CD8-positive, alpha-beta memory T cell (primary cell): ENCODE measurements at regions not wholly inside any gene's neighbourhood (a gene's known extent, or its start where the extent isn't known, plus 50 kb on each side); places are given as distances from the start of the nearest gene placed in this dataset.

Experiments
- CTCF ChIA-PET: fragments of 350-600 bp; sonication (Branson Sonifier 250); formaldehyde crosslinking; loops from one replicate; lab custom pipeline; 2021; ENCODE audit warnings: antibody characterized with exemption; lab: Charles Lee
- POLR2A ChIA-PET: fragments of 350-600 bp; sonication (Branson Sonifier 250); formaldehyde crosslinking; loops from one replicate; lab custom pipeline; 2021; ENCODE audit warnings: antibody characterized with exemption; lab: Charles Lee
- DNase-seq, 5 donors: peaks; one replicate each; pipeline versions ENCODE4 v3.0.0 to v3.0.0-alpha.2; 2020 to 2022; ENCODE audit warnings: mixed read lengths in 1 of 5
- H3K27ac ChIP-seq: one replicate; pipeline ENCODE4 v1.7.0; 2013; ENCODE audit warnings: low read depth, mild to moderate bottlenecking, low read length, moderate library complexity
- H3K27me3 ChIP-seq: 2 replicates; pipeline ENCODE4 v1.7.0; 2013; ENCODE audit warnings: low read length, mild to moderate bottlenecking; ENCODE audit not compliant: insufficient read depth, poor library complexity, severe bottlenecking
- H3K36me3 ChIP-seq: 2 replicates; pipeline ENCODE4 v1.7.0; 2013; ENCODE audit warnings: mild to moderate bottlenecking, low read length, moderate library complexity; ENCODE audit not compliant: insufficient read depth
- H3K4me1 ChIP-seq: 2 replicates; pipeline ENCODE4 v1.7.0; 2013; ENCODE audit warnings: mild to moderate bottlenecking, low read length, moderate library complexity; ENCODE audit not compliant: insufficient read depth
- H3K4me3 ChIP-seq: 2 replicates; pipeline ENCODE4 v1.7.0; 2013; ENCODE audit warnings: mild to moderate bottlenecking, low read length
- H3K9me3 ChIP-seq: 2 replicates; pipeline ENCODE4 v1.7.0; 2013; ENCODE audit warnings: mild to moderate bottlenecking, low read length
- H3K27ac Mint-ChIP-seq, 8 donors: one replicate each; pipeline ENCODE4 v1.8.0; 2020 to 2021; ENCODE audit warnings: mixed read lengths in 8 of 8, mild to moderate bottlenecking in 6 of 8, inconsistent platforms in 3 of 8, moderate library complexity in 3 of 8
- H3K27me3 Mint-ChIP-seq, 2 donors: one replicate each; pipeline ENCODE4 v1.8.0; 2020 to 2021; ENCODE audit warnings: mixed read lengths in 2 of 2, mild to moderate bottlenecking in 1 of 2, moderate library complexity in 1 of 2
- H3K36me3 Mint-ChIP-seq, 3 donors: one replicate each; pipeline ENCODE4 v1.8.0; 2020 to 2021; ENCODE audit warnings: mixed read lengths in 3 of 3, inconsistent platforms in 1 of 3, mild to moderate bottlenecking in 1 of 3
- H3K4me1 Mint-ChIP-seq, 3 donors: one replicate each; pipeline ENCODE4 v1.8.0; 2020 to 2021; ENCODE audit warnings: mixed read lengths in 3 of 3, inconsistent platforms in 1 of 3, mild to moderate bottlenecking in 1 of 3
- H3K4me3 Mint-ChIP-seq, 7 donors: one replicate each; pipeline ENCODE4 v1.8.0; 2020 to 2021; ENCODE audit warnings: mixed read lengths in 7 of 7, mild to moderate bottlenecking in 6 of 7, moderate library complexity in 4 of 7, inconsistent platforms in 2 of 7
- H3K9me3 Mint-ChIP-seq, 5 donors: one replicate each; pipeline ENCODE4 v1.8.0; 2020 to 2022; ENCODE audit warnings: mixed read lengths in 5 of 5, mild to moderate bottlenecking in 3 of 5, moderate library complexity in 2 of 5, inconsistent platforms in 1 of 5

DNA sequence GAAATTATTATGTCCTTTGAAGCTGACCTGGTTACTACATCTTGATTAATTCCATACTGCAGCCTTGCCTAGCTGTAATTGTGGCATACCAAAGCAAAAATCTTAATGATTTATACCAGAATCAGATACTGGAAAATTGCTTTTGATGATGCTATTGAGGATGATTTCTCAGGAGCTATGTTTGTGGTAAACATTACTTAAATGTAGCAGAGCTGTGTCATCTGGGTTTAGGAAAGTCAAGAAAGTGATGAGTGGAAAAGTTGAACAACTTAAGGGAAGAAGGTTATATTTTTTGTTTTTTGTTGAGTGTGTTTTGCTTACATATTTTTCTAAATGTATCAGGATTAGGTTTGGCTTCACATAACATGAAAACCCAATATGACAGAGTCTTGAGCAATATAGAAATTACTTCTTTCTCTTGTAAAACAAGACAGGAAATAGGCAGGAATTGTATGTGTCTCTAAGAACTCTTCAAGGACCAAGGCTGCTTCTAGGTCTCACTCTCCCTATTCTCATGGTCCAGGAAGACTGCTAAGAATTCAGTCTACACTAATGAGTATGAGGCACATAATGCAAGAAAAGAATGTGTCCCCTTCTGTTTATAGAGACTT is 87.6 kb upstream of the MTPN start:
- no peak overlapping the region for H3K4me3 ChIP-seq
- CTCF ChIA-PET: interaction anchor here (1.6 kb wide), 1 partner anchor 51 kb away, joined by 3 read pairs; no protein-coding TSS in a partner anchor
- Mint-ChIP-seq H3K27me3 (no peaks in the 10 kb centered on the region), H3K27ac (peak overlapping the region in 1 of 8 donors; percentile 12), H3K4me3 (no peak overlapping the region), H3K9me3 (no peaks in the 10 kb centered on the region), H3K36me3 (peaks cover 0 to 14% (median 7%) of the 10 kb centered on the region in 3 donors), H3K4me1 (no peaks in the 10 kb centered on the region)
- POLR2A ChIA-PET: no interaction called here
- H3K36me3 ChIP-seq: no peaks in the 10 kb centered on the region
- H3K27me3 ChIP-seq: no peaks in the 10 kb centered on the region
- H3K27ac ChIP-seq: no peak overlapping the region
- DNase-seq: no peak
- H3K4me1 ChIP-seq: no peaks in the 10 kb centered on the region
- H3K9me3 ChIP-seq: no peaks in the 10 kb centered on the region

- Histone ChIP-seq H3K9me3 (no peaks in the 10 kb centered on the region), H3K27ac (no peak overlapping the region), H3K4me3 (no peak overlapping the region), H3K4me1 (no peaks in the 10 kb centered on the region), H3K27me3 (no peaks in the 10 kb centered on the region), H3K36me3 (no peaks in the 10 kb centered on the region)
- H3K27ac Mint-ChIP-seq: peak overlapping the region in 1 of 8 donors; percentile 12
- ChIA-PET POLR2A (no interaction called here), CTCF (no interaction called here)
- no peaks in the 10 kb centered on the region for H3K27me3 Mint-ChIP-seq
- no peak overlapping the region for H3K4me3 Mint-ChIP-seq
- H3K36me3 Mint-ChIP-seq: peaks cover 0 to 17% (median 8%) of the 10 kb centered on the region in 3 donors
- DNase-seq: no peak
- H3K9me3 Mint-ChIP-seq: no peaks in the 10 kb centered on the region
- no peaks in the 10 kb centered on the region for H3K4me1 Mint-ChIP-seq
These were observed 86.9 kb upstream of the MTPN start for GRCh38 chr7:136064081-136064480.

GRCh38 chr7:136063326-136063666 is 86.1 kb upstream of the MTPN start:
- Mint-ChIP-seq H3K4me1 (no peaks in the 10 kb centered on the region), H3K4me3 (no peak overlapping the region), H3K36me3 (peaks cover 4 to 22% (median 12%) of the 10 kb centered on the region in 3 donors), H3K27ac (no peak overlapping the region), H3K27me3 (no peaks in the 10 kb centered on the region), H3K9me3 (no peaks in the 10 kb centered on the region)
- Histone ChIP-seq H3K27ac (no peak overlapping the region), H3K9me3 (no peaks in the 10 kb centered on the region), H3K36me3 (no peaks in the 10 kb centered on the region), H3K27me3 (no peaks in the 10 kb centered on the region), H3K4me3 (no peak overlapping the region), H3K4me1 (no peaks in the 10 kb centered on the region)
- DNase-seq: no peak
- POLR2A ChIA-PET: no interaction called here
- CTCF ChIA-PET: no interaction called here

DNA sequence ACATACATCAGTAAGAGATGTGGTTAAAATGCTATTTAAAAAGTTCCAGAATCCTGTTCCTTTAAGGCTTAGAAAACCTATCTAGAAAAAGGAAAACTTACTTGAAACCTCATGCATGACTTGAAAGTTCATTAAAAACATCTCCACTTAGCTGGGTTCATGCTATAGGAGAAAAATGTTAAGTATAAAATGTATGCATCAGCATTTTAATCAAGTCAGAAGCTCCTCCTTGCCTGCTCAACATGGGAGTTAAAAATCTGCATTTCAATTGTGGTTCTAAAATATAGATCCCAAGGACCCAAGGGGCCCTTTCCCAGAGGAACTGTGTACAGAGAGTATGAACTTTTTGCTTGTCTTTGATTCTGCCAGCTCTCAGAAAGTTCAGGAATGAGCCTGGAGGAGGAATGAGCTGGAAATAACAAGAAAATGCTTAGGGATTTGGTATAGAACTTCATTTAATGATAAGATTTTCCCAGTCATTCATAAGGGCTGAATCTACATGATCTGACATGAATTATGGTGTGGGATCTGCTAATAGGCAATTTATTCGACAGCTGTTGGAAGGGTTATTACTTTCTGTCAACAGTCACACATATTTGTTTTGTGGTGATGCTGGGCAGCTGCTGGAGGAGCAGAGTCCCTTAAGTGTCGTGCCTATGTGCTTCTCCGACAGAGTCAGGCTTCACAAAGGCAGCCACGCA is 85.6 kb upstream of the MTPN start:
- POLR2A ChIA-PET: no interaction called here
- H3K4me1 Mint-ChIP-seq: no peaks in the 10 kb centered on the region
- Histone ChIP-seq H3K27me3 (no peaks in the 10 kb centered on the region), H3K36me3 (no peaks in the 10 kb centered on the region), H3K9me3 (no peaks in the 10 kb centered on the region), H3K4me1 (no peaks in the 10 kb centered on the region), H3K27ac (no peak overlapping the region), H3K4me3 (no peak overlapping the region)
- H3K27me3 Mint-ChIP-seq: no peaks in the 10 kb centered on the region
- no peak overlapping the region for H3K27ac Mint-ChIP-seq
- DNase-seq: no peak
- peaks cover 4 to 22% (median 12%) of the 10 kb centered on the region in 3 donors for H3K36me3 Mint-ChIP-seq
- CTCF ChIA-PET: no interaction called here
- no peaks in the 10 kb centered on the region for H3K9me3 Mint-ChIP-seq
- no peak overlapping the region for H3K4me3 Mint-ChIP-seq

GRCh38 chr7:136061433-136061832 is 84.3 kb upstream of the MTPN start:
- Histone ChIP-seq H3K27ac (no peak overlapping the region), H3K27me3 (no peaks in the 10 kb centered on the region), H3K9me3 (no peaks in the 10 kb centered on the region), H3K36me3 (no peaks in the 10 kb centered on the region), H3K4me3 (no peak overlapping the region), H3K4me1 (no peaks in the 10 kb centered on the region)
- H3K4me3 Mint-ChIP-seq: no peak overlapping the region
- ChIA-PET CTCF (no interaction called here), POLR2A (no interaction called here)
- H3K9me3 Mint-ChIP-seq: no peaks in the 10 kb centered on the region
- no peaks in the 10 kb centered on the region for H3K4me1 Mint-ChIP-seq
- H3K36me3 Mint-ChIP-seq: peaks cover 4 to 24% (median 12%) of the 10 kb centered on the region in 3 donors
- no peak for DNase-seq
- H3K27me3 Mint-ChIP-seq: no peaks in the 10 kb centered on the region
- peak overlapping the region in 1 of 8 donors; percentile 17 for H3K27ac Mint-ChIP-seq

DNA sequence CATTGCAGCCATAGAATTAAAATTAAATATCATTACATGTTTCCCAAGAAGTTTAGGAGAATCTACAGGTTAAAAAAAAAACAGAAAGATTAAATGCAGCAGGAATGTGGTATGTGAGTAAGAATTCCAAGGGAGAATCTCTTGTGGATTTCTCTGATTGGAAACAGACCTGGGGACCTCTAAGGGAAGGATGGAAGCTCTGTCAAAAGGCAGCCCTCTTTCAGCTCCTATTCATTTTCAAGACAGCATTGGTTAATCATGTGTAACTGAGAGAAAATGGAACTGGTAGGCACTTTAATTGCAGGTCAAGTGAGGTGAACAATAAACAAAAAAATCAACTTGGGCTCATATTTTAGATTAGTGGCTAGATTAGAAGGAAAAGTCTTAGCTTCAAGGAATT is 81.4 kb upstream of the MTPN start:
- no peak overlapping the region for H3K27ac Mint-ChIP-seq
- POLR2A ChIA-PET: no interaction called here

DNA sequence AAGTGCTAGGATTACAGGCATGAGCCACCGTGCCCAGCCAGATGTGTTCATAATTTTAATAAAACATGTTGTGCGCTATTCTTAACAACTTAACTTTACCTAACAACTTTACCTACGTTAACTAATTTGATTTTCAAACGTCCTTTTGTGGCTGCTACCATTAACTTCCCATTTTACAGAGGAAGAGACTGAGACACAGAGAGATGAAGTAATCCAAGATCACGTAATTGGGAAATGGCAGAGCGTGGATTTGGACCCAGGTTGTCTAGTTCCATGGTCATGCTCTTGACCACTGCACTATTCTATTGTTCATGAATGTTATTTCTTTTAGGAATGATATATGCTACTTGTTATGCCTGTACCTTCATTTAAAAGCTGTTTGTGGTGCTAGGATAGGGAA is 80.3 kb upstream of the MTPN start:
- Mint-ChIP-seq H3K4me1 (peaks cover 0 to under 1% (median 0%) of the 10 kb centered on the region in 3 donors), H3K27ac (no peak overlapping the region), H3K9me3 (no peaks in the 10 kb centered on the region), H3K27me3 (no peaks in the 10 kb centered on the region), H3K36me3 (peaks cover 4 to 19% (median 15%) of the 10 kb centered on the region in 3 donors), H3K4me3 (no peak overlapping the region)
- Histone ChIP-seq H3K27me3 (no peaks in the 10 kb centered on the region), H3K4me3 (no peak overlapping the region), H3K4me1 (no peaks in the 10 kb centered on the region), H3K9me3 (no peaks in the 10 kb centered on the region), H3K27ac (no peak overlapping the region), H3K36me3 (no peaks in the 10 kb centered on the region)
- ChIA-PET CTCF (no interaction called here), POLR2A (no interaction called here)
- no peak for DNase-seq

More for the DNA sequence above, 81.4 kb upstream of the MTPN start:
- Histone ChIP-seq H3K27ac (no peak overlapping the region), H3K27me3 (no peaks in the 10 kb centered on the region), H3K36me3 (no peaks in the 10 kb centered on the region), H3K4me3 (no peak overlapping the region), H3K4me1 (no peaks in the 10 kb centered on the region), H3K9me3 (no peaks in the 10 kb centered on the region)
- H3K27me3 Mint-ChIP-seq: no peaks in the 10 kb centered on the region
- H3K36me3 Mint-ChIP-seq: peaks cover 4 to 19% (median 15%) of the 10 kb centered on the region in 3 donors
- H3K4me3 Mint-ChIP-seq: no peak overlapping the region
- no peak for DNase-seq
- CTCF ChIA-PET: no interaction called here
- no peaks in the 10 kb centered on the region for H3K4me1 Mint-ChIP-seq
- H3K9me3 Mint-ChIP-seq: no peaks in the 10 kb centered on the region

GRCh38 chr7:136056651-136057231 is 79.6 kb upstream of the MTPN start:
- POLR2A ChIA-PET: no interaction called here
- peaks cover 0 to 2% (median 0%) of the 10 kb centered on the region in 3 donors for H3K4me1 Mint-ChIP-seq
- no peaks in the 10 kb centered on the region for H3K9me3 Mint-ChIP-seq
- CTCF ChIA-PET: no interaction called here
- Histone ChIP-seq H3K36me3 (no peaks in the 10 kb centered on the region), H3K4me3 (no peak overlapping the region), H3K4me1 (no peaks in the 10 kb centered on the region), H3K9me3 (no peaks in the 10 kb centered on the region), H3K27me3 (no peaks in the 10 kb centered on the region), H3K27ac (no peak overlapping the region)
- H3K27me3 Mint-ChIP-seq: no peaks in the 10 kb centered on the region
- DNase-seq: no peak
- H3K36me3 Mint-ChIP-seq: peaks cover 4 to 15% (median 15%) of the 10 kb centered on the region in 3 donors
- H3K4me3 Mint-ChIP-seq: no peak overlapping the region
- H3K27ac Mint-ChIP-seq: no peak overlapping the region
